ENCODE measurements at regions not wholly inside any gene's neighbourhood (a gene's known extent, or its start where the extent isn't known, plus 50 kb on each side); places are given as distances from the start of the nearest gene placed in this dataset.

GRCh38 chr6:8159966-8160365, 57.6 kb upstream of the EEF1E1 start:
- TF ChIP-seq ZFX (IDR thresholded peaks at IDR 0.05) (no peak), CTCF (conservative IDR thresholded peaks at IDR 0.05) (no peak)
- H3K27ac ChIP-seq: no peak overlapping the region

GRCh38 chr6:8157839-8158238, 55.5 kb upstream of the EEF1E1 start:
- TF ChIP-seq ZFX (IDR thresholded peaks at IDR 0.05): no peak
- TF ChIP-seq CTCF (conservative IDR thresholded peaks at IDR 0.05): no peak

GRCh38 chr6:8155259-8156012, 53.1 kb upstream of the EEF1E1 start:
- TF ChIP-seq ZFX (IDR thresholded peaks at IDR 0.05): no peak
- TF ChIP-seq CTCF (conservative IDR thresholded peaks at IDR 0.05): no peak

More at GRCh38 chr6:8157839-8158238, 55.5 kb upstream of the EEF1E1 start:
- H3K27ac ChIP-seq: no peak overlapping the region

More at GRCh38 chr6:8155259-8156012, 53.1 kb upstream of the EEF1E1 start:
- no peak overlapping the region for H3K27ac ChIP-seq
